PC-3 (cell line): ENCODE measurements at regions not wholly inside any gene's neighbourhood (a gene's known extent, or its start where the extent isn't known, plus 50 kb on each side); places are given as distances from the start of the nearest gene placed in this dataset.

ENCODE experiments used
- ATAC-seq: fragments of 200-7000 bp; cut with Tn5 transposase; 2 replicates; pipeline ENCODE4 v1.9.1; 2020; ENCODE audit warnings: mild to moderate bottlenecking, moderate library complexity
- BruUV-seq: library from RNA; stranded (reverse); fragments of 400-500 nt; replicated peaks from 2 replicates; lab custom pipeline; 2021; lab: Mats Ljungman, UMichigan
- CTCF ChIA-PET: fragments of 300-600 bp; sonication (Branson Sonifier 250); formaldehyde crosslinking; loops from one replicate; lab custom pipeline; 2022; ENCODE audit warnings: antibody characterized with exemption; lab: Charles Lee
- POLR2A ChIA-PET: fragments of 300-600 bp; sonication (Branson Sonifier 250); formaldehyde crosslinking; loops from one replicate; lab custom pipeline; 2022; ENCODE audit warnings: antibody characterized with exemption; ENCODE audit not compliant: unreplicated experiment; lab: Charles Lee
- DNase-seq: peaks from one replicate; pipeline ENCODE4 v3.0.0-alpha.2; 2015
- H2AFZ ChIP-seq: fragments of 300-600 bp; sonication (generic); 2 replicates; pipeline ENCODE4 v1.6.0; 2016; ENCODE audit warnings: antibody characterized with exemption, low read length
- H3F3A ChIP-seq: fragments of 300-600 bp; sonication (generic); one replicate; pipeline ENCODE4 v1.6.0; 2017; ENCODE audit warnings: antibody characterized with exemption, low read length, control low read depth, mild to moderate bottlenecking; ENCODE audit not compliant: unreplicated experiment
- H3K27ac ChIP-seq: fragments of 300-600 bp; sonication (generic); 2 replicates; pipeline ENCODE4 v1.5.1; 2016; ENCODE audit warnings: mild to moderate bottlenecking, low read length
- H3K27me3 ChIP-seq: fragments of 300-600 bp; sonication (generic); 2 replicates; pipeline ENCODE4 v1.6.1; 2016; ENCODE audit warnings: low read length, mixed read lengths
- H3K36me3 ChIP-seq: fragments of 300-600 bp; sonication (generic); 2 replicates; pipeline ENCODE4 v1.6.1; 2016; ENCODE audit warnings: low read depth, mixed run types, low read length, mixed read lengths
- H3K4me1 ChIP-seq: fragments of 300-600 bp; sonication (generic); 2 replicates; pipeline ENCODE4 v1.5.1; 2016; ENCODE audit warnings: low read length; ENCODE audit not compliant: insufficient read depth
- H3K4me2 ChIP-seq: fragments of 300-600 bp; sonication (generic); 2 replicates; pipeline ENCODE4 v1.6.0; 2016; ENCODE audit warnings: low read length
- H3K4me3 ChIP-seq: fragments of 300-600 bp; sonication (generic); 2 replicates; pipeline ENCODE4 v1.5.1; 2016; ENCODE audit warnings: mild to moderate bottlenecking, low read length, mixed read lengths
- H3K79me2 ChIP-seq: fragments of 300-600 bp; sonication (generic); 2 replicates; pipeline ENCODE4 v1.6.1; 2017; ENCODE audit warnings: low read length, mixed read lengths
- H3K9ac ChIP-seq: fragments of 300-600 bp; sonication (generic); 2 replicates; pipeline ENCODE4 v1.6.0; 2016; ENCODE audit warnings: mild to moderate bottlenecking, low read length
- H3K9me2 ChIP-seq: fragments of 300-600 bp; sonication (generic); replicated peaks from 2 replicates; pipeline ENCODE4 v1.6.1; 2016; ENCODE audit warnings: mixed run types, low read length, mixed read lengths
- H3K9me3 ChIP-seq: fragments of 300-600 bp; sonication (generic); 2 replicates; pipeline ENCODE4 v1.6.1; 2016; ENCODE audit warnings: low read length, mixed read lengths
- H4K20me1 ChIP-seq: fragments of 300-600 bp; sonication (generic); 2 replicates; pipeline ENCODE4 v1.6.1; 2016; ENCODE audit warnings: low read length, mixed read lengths
- CTCF ChIP-seq: fragments of 300-600 bp; sonication (generic); conservative IDR thresholded peaks from 2 replicates; pipeline ENCODE4 v1.5.1; 2017; ENCODE audit warnings: antibody characterized with exemption, low read depth, mild to moderate bottlenecking, low read length
- EZH2 ChIP-seq: fragments of 300-600 bp; sonication (generic); IDR thresholded peaks from one replicate; pipeline ENCODE4 v1.6.1; 2017; ENCODE audit warnings: antibody characterized with exemption, mild to moderate bottlenecking, low read length; ENCODE audit not compliant: unreplicated experiment
- EZH2phosphoT487 ChIP-seq: fragments of 300-600 bp; sonication (generic); IDR thresholded peaks from 2 replicates; pipeline ENCODE4 v1.6.1; 2018; ENCODE audit warnings: mild to moderate bottlenecking, antibody characterized with exemption, low read length, borderline replicate concordance
- intact Hi-C: fragments of 100-400 bp; cut with micrococcal nuclease; formaldehyde crosslinking; loops from 2 replicates; pipeline ENCODE4 v1.9.0; 2023

GRCh38 chr6:11339380-11339779, 106.9 kb upstream of the NEDD9 start:
- no peaks in the 10 kb centered on the region for H4K20me1 ChIP-seq
- no peak overlapping the region for H3K4me2 ChIP-seq
- H3K36me3 ChIP-seq = no peaks in the 10 kb centered on the region
- H3K9me3 ChIP-seq = no peaks in the 10 kb centered on the region
- H3K9me2 ChIP-seq = no peaks in the 10 kb centered on the region
- TF ChIP-seq EZH2phosphoT487 = no peak
- no peak for TF ChIP-seq EZH2
- no peak for TF ChIP-seq CTCF
- H3K4me1 ChIP-seq = peaks cover 23% of the 10 kb centered on the region
- ChIA-PET CTCF (no interaction called here), POLR2A (interaction anchor here (0.5 kb wide), 1 partner anchor 34 kb away, joined by 20 read pairs; no protein-coding TSS in a partner anchor)
- no peaks in the 10 kb centered on the region for H3F3A ChIP-seq
- ATAC-seq = no peak
- BruUV-seq = no TSS peak
- intact Hi-C loops = no loop called here
- no peak overlapping the region for H3K9ac ChIP-seq
- H3K27me3 ChIP-seq = no peaks in the 10 kb centered on the region
- H3K79me2 ChIP-seq = no peaks in the 10 kb centered on the region
- no peak overlapping the region for H3K4me3 ChIP-seq
- H3K27ac ChIP-seq = no peak overlapping the region
- H2AFZ ChIP-seq = no peak overlapping the region
- DNase-seq = no peak

GRCh38 chr6:11337306-11337705, 104.8 kb upstream of the NEDD9 start:
- intact Hi-C loops = no loop called here
- H3K27ac ChIP-seq = no peak overlapping the region
- BruUV-seq = no TSS peak
- H3F3A ChIP-seq = no peaks in the 10 kb centered on the region
- no peak for ATAC-seq
- no peak for DNase-seq
- H3K4me3 ChIP-seq = no peak overlapping the region
- TF ChIP-seq EZH2 (no peak), CTCF (no peak), EZH2phosphoT487 (no peak)
- no peak overlapping the region for H3K4me2 ChIP-seq
- POLR2A ChIA-PET = no interaction called here
- no peaks in the 10 kb centered on the region for H3K79me2 ChIP-seq
- H3K9me2 ChIP-seq = no peaks in the 10 kb centered on the region
- no peaks in the 10 kb centered on the region for H4K20me1 ChIP-seq
- H3K36me3 ChIP-seq = no peaks in the 10 kb centered on the region
- no peaks in the 10 kb centered on the region for H3K9me3 ChIP-seq
- no peaks in the 10 kb centered on the region for H3K27me3 ChIP-seq
- no peak overlapping the region for H3K9ac ChIP-seq
- CTCF ChIA-PET = no interaction called here
- H3K4me1 ChIP-seq = peaks cover 5% of the 10 kb centered on the region
- no peak overlapping the region for H2AFZ ChIP-seq

GRCh38 chr6:11335826-11336225, 103.4 kb upstream of the NEDD9 start:
- H3K79me2 ChIP-seq = no peaks in the 10 kb centered on the region
- no peaks in the 10 kb centered on the region for H3K9me3 ChIP-seq
- H3K4me1 ChIP-seq = no peaks in the 10 kb centered on the region
- ChIA-PET POLR2A (no interaction called here), CTCF (no interaction called here)
- H3K36me3 ChIP-seq = no peaks in the 10 kb centered on the region
- DNase-seq = no peak
- no peaks in the 10 kb centered on the region for H3F3A ChIP-seq
- TF ChIP-seq CTCF = no peak
- no peak overlapping the region for H3K4me3 ChIP-seq
- H4K20me1 ChIP-seq = no peaks in the 10 kb centered on the region
- ATAC-seq = no peak
- no peaks in the 10 kb centered on the region for H3K9me2 ChIP-seq
- H2AFZ ChIP-seq = no peak overlapping the region
- no TSS peak for BruUV-seq
- no peak overlapping the region for H3K9ac ChIP-seq
- no peaks in the 10 kb centered on the region for H3K27me3 ChIP-seq
- no peak overlapping the region for H3K27ac ChIP-seq
- intact Hi-C loops = no loop called here
- no peak overlapping the region for H3K4me2 ChIP-seq
